Breast epithelium (tissue), 4 donors: ENCODE measurements at regions not wholly inside any gene's neighbourhood (a gene's known extent, or its start where the extent isn't known, plus 50 kb on each side); places are given as distances from the start of the nearest gene placed in this dataset.

Experiments
- DNase-seq, 2 donors: peaks; one replicate each; pipeline ENCODE4 v3.0.0-alpha.2; 2019; ENCODE audit warnings: low spot score in 2 of 2
- H3K27ac ChIP-seq, 2 donors: fragments of 200-600 bp; sonication (generic) in 1 of 2; one replicate each; pipeline ENCODE4 v1.5.1; 2016 to 2019; ENCODE audit warnings: mild to moderate bottlenecking in 1 of 2
- H3K27me3 ChIP-seq, 2 donors: fragments of 200-600 bp; sonication (generic) in 1 of 2; one replicate each; pipeline versions ENCODE4 v1.5.1 to v1.6.0; 2017 to 2019; ENCODE audit warnings: control low read depth in 1 of 2, mild to moderate bottlenecking in 1 of 2
- H3K36me3 ChIP-seq: fragments of 200-600 bp; one replicate; pipeline ENCODE4 v1.5.1; 2019
- H3K4me1 ChIP-seq, 2 donors: fragments of 200-600 bp; sonication (generic); one replicate each; pipeline ENCODE4 v1.5.1; 2016 to 2019; ENCODE audit warnings: control low read depth in 1 of 2
- H3K4me3 ChIP-seq, 3 donors: fragments of 200-600 bp; sonication (generic); 1 replicate in 2 of 3; 2 replicates in 1 of 3; pipeline ENCODE4 v1.5.1; 2016 to 2019; ENCODE audit warnings: mild to moderate bottlenecking in 3 of 3, moderate library complexity in 2 of 3
- H3K9me3 ChIP-seq, 2 donors: fragments of 200-600 bp; sonication (generic) in 1 of 2; one replicate each; pipeline ENCODE4 v1.5.1; 2016 to 2019; ENCODE audit warnings: control low read depth in 1 of 2
- CTCF ChIP-seq, 3 donors: fragments of 450-650 bp; IDR thresholded peaks; one replicate each; pipeline ENCODE4 v1.5.1; 2016 to 2017; ENCODE audit warnings: antibody characterized with exemption in 3 of 3, mild to moderate bottlenecking in 3 of 3, moderate library complexity in 3 of 3
- POLR2A ChIP-seq: fragments of 450-650 bp; IDR thresholded peaks from one replicate; pipeline ENCODE4 v1.6.1; 2016; ENCODE audit warnings: antibody characterized with exemption, mild to moderate bottlenecking, moderate library complexity
- POLR2AphosphoS5 ChIP-seq, 3 donors: sonication (generic); formaldehyde crosslinking; IDR thresholded peaks; one replicate each; pipeline ENCODE4 v1.6.1; 2017; ENCODE audit warnings: antibody characterized with exemption in 3 of 3
- intact Hi-C: fragments of 100-400 bp; cut with DNase I; formaldehyde crosslinking; loops from one replicate; pipeline ENCODE4 v1.15.1; 2023; ENCODE audit warnings: low total_unique reads

GRCh38 chr16:73306901-73307413 lies 259.0 kb upstream of the ZFHX3 start:
- Histone ChIP-seq H3K36me3 (no peaks in the 10 kb centered on the region), H3K4me3 (no peak overlapping the region), H3K4me1 (no peaks in the 10 kb centered on the region), H3K9me3 (no peaks in the 10 kb centered on the region), H3K27ac (no peak overlapping the region), H3K27me3 (peaks cover 3 to 6% of the 10 kb centered on the region in 2 donors)
- TF ChIP-seq POLR2AphosphoS5 (IDR thresholded peaks at IDR 0.05) (no peak), CTCF (IDR thresholded peaks at IDR 0.05) (no peak), POLR2A (no peak)
- no peak for DNase-seq
- intact Hi-C loops = no loop called here

GRCh38 chr16:73304008-73304774 lies 256.3 kb upstream of the ZFHX3 start:
- Histone ChIP-seq H3K27me3 (peaks cover 3 to 6% of the 10 kb centered on the region in 2 donors), H3K27ac (no peak overlapping the region), H3K4me1 (no peaks in the 10 kb centered on the region), H3K9me3 (no peaks in the 10 kb centered on the region), H3K4me3 (no peak overlapping the region), H3K36me3 (no peaks in the 10 kb centered on the region)
- no peak for DNase-seq
- intact Hi-C loops = no loop called here
- no peak for TF ChIP-seq CTCF (IDR thresholded peaks at IDR 0.05)
- no peak for TF ChIP-seq POLR2AphosphoS5 (IDR thresholded peaks at IDR 0.05)
- TF ChIP-seq POLR2A = no peak

GRCh38 chr16:73302942-73303341 lies 255.0 kb upstream of the ZFHX3 start:
- Histone ChIP-seq H3K36me3 (no peaks in the 10 kb centered on the region), H3K27ac (no peak overlapping the region), H3K9me3 (no peaks in the 10 kb centered on the region), H3K27me3 (peaks cover 0 to 6% of the 10 kb centered on the region in 2 donors), H3K4me3 (no peak overlapping the region), H3K4me1 (no peaks in the 10 kb centered on the region)
- intact Hi-C loops = no loop called here
- DNase-seq = no peak
- TF ChIP-seq POLR2AphosphoS5 (IDR thresholded peaks at IDR 0.05) (no peak), POLR2A (no peak), CTCF (IDR thresholded peaks at IDR 0.05) (no peak)

- TF ChIP-seq CTCF (IDR thresholded peaks at IDR 0.05) = no peak
- no peak for TF ChIP-seq POLR2AphosphoS5 (IDR thresholded peaks at IDR 0.05)
- TF ChIP-seq POLR2A = no peak
- intact Hi-C loops = no loop called here
- H3K9me3 ChIP-seq = no peaks in the 10 kb centered on the region
- peaks cover 0 to 6% of the 10 kb centered on the region in 2 donors for H3K27me3 ChIP-seq
- H3K4me3 ChIP-seq = no peak overlapping the region
- H3K27ac ChIP-seq = no peak overlapping the region
- no peak for DNase-seq
- H3K4me1 ChIP-seq = no peaks in the 10 kb centered on the region
- no peaks in the 10 kb centered on the region for H3K36me3 ChIP-seq
Measured at GRCh38 chr16:73301984-73302383, 254.1 kb upstream of the ZFHX3 start.

GRCh38 chr16:73299346-73299745 lies 251.4 kb upstream of the ZFHX3 start:
- Histone ChIP-seq H3K9me3 (no peaks in the 10 kb centered on the region), H3K4me1 (no peaks in the 10 kb centered on the region), H3K4me3 (no peak overlapping the region), H3K36me3 (no peaks in the 10 kb centered on the region), H3K27ac (no peak overlapping the region), H3K27me3 (peaks cover 0 to 5% of the 10 kb centered on the region in 2 donors)
- no peak for TF ChIP-seq POLR2A
- no peak for TF ChIP-seq POLR2AphosphoS5 (IDR thresholded peaks at IDR 0.05)
- TF ChIP-seq CTCF (IDR thresholded peaks at IDR 0.05) = no peak
- DNase-seq = no peak
- intact Hi-C loops = no loop called here
